Omental fat pad (tissue), 3 donors: ENCODE measurements at regions not wholly inside any gene's neighbourhood (a gene's known extent, or its start where the extent isn't known, plus 50 kb on each side); places are given as distances from the start of the nearest gene placed in this dataset.

Experiments
- ATAC-seq: fragments of 150-250 bp; one replicate; pipeline ENCODE4 v1.9.1; 2016; ENCODE audit warnings: mild to moderate bottlenecking, moderate library complexity; ENCODE audit not compliant: low FRiP score
- DNase-seq: peaks from one replicate; pipeline ENCODE4 v3.0.0-alpha.2; 2019; ENCODE audit warnings: low spot score
- TF ChIP-seq, protein P1 (sequence below), 3 donors: fragments of 450-650 bp; IDR thresholded peaks; one replicate each; pipeline ENCODE4 v1.5.1; 2016 to 2017; ENCODE audit warnings: antibody characterized with exemption in 3 of 3, mild to moderate bottlenecking in 3 of 3, moderate library complexity in 2 of 3

DNA sequence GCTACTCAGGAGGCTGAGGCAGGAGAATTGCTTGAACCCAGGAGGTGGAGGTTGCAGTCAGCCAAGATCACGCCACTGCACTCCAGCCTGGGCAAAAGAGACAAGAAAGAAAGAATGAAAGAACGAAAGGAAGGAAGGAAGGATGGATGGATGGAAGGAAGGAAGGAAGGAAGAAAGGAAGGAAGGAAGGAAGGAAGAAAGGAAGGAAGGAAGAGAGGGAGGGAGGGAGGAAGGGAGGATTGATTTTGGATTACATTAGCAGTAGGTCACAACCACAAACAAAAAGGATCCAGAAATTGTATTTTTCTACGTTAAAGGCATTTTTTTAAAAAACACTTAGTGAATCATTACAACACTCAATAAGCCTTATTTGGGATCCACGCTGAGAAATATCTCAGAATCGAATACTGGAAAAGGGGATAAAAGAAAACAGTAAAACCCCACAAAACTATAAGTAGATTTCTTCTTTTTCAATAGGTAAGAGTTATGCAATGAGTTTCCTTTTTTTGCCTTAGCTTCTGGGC, 136.9 kb upstream of the FREM1 start:
- TF ChIP-seq, protein P1, sequence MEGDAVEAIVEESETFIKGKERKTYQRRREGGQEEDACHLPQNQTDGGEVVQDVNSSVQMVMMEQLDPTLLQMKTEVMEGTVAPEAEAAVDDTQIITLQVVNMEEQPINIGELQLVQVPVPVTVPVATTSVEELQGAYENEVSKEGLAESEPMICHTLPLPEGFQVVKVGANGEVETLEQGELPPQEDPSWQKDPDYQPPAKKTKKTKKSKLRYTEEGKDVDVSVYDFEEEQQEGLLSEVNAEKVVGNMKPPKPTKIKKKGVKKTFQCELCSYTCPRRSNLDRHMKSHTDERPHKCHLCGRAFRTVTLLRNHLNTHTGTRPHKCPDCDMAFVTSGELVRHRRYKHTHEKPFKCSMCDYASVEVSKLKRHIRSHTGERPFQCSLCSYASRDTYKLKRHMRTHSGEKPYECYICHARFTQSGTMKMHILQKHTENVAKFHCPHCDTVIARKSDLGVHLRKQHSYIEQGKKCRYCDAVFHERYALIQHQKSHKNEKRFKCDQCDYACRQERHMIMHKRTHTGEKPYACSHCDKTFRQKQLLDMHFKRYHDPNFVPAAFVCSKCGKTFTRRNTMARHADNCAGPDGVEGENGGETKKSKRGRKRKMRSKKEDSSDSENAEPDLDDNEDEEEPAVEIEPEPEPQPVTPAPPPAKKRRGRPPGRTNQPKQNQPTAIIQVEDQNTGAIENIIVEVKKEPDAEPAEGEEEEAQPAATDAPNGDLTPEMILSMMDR (IDR thresholded peaks at IDR 0.05): no peak
- DNase-seq (no peak), ATAC-seq (no peak)

DNA sequence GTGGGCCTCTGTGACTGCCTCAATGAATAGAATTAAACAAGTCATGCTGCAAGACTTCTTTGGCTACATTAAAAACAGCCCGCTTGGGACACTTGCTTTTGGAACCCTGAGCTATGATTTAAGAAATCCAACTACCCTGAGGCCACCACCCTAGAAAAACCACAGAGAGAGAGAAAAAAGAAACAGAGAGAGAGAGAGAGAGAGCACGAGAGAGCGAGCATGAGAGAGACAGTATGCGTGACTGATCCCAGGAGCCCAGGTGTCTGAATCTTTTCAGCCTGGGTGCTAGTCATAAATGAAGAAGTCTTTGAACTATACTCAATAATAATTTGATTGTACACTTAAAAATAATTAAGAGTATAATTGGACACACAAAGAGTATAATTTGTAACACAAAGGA, 123.1 kb upstream of the FREM1 start:
- ATAC-seq: no peak
- TF ChIP-seq, protein P1 (IDR thresholded peaks at IDR 0.05): no peak
- DNase-seq: no peak

DNA sequence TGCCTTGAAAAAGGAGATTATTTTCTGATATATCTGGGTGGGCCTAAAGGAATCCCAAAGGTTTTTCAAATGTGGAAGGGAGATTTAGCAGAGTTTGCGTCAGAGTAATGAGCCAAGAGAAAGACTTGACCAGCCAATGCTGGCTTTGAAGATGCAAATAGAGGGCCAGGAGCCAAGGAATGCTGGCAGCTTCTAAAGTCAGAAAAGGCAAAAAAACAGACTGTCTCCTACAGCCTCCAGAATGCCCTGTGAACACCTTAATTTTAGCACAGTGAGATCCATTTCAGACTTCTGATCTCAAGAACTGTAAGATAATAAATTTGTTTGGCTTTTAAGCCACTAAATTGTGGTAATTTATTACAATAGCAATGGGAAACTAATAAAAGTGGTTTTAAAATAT, 122.6 kb upstream of the FREM1 start:
- TF ChIP-seq, protein P1 (IDR thresholded peaks at IDR 0.05): no peak
- ATAC-seq (no peak), DNase-seq (no peak)

DNA sequence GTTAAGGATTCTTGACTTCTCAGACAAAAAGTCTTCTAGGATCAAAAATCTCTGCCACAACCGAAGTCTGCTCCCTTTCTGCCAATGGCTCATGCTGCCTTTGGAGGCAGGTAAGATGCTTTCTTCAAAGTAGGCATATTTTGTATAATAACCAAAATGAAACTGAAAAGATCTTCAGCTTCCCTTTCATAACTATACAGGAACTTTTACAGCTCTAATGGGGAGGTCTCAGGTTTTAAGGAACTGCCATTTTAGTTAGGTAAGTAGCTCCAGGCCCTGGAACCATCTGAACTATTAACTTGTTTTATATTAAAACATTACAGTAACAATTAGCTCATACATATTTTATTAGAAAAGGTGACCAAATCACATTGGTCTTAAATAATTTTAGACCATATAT, 110.9 kb upstream of the FREM1 start:
- no peak for ATAC-seq
- TF ChIP-seq, protein P1 (IDR thresholded peaks at IDR 0.05): no peak

DNA sequence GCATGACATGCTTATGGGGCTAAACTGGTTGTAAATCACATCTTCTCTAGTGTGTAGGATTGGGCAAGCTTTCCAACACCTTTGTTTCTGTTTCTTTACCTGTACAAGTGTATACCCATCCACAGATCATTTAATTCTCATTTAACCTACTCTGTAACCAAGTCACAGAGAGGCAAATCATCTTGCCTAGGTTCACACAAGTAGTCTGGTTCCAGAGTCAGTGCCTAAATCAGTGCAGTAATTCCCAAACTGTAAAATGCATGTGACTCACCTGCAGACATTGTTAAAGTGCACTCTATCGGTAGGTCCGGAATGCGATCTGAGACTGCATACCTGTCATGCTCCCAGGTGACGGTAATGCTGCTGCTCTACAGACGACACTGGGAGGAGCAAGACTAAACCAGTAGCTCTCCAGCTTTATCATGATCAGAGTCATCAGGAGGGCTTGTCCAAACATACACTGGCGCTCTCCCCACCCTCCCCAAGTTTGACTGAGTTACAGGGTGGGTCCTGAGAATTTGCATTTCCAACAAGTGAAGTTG, 107.9 kb upstream of the FREM1 start:
- DNase-seq (no peak), ATAC-seq (no peak)
- TF ChIP-seq, protein P1 (IDR thresholded peaks at IDR 0.05): no peak

More for the DNA sequence above, 110.9 kb upstream of the FREM1 start:
- DNase-seq: no peak

DNA sequence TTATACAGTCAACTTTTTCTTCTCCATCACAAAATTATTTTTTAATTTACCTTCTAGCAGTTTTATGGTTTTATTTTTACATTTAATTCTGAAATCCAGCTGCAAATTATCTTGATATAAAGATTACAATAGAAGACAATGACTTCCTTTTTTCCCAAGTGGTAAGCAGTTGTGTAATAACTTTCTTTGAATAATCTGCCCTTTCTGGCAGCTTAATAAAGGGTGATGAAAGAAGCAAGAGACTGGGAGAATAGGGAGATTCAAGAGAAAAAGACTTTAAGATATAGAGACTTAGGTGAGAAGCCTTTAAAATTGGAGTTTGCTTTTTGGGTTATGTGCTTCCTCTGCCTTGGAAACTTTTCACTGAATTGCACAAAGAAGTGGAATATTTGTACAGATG, 100.4 kb upstream of the FREM1 start:
- no peak for ATAC-seq
- TF ChIP-seq, protein P1 (IDR thresholded peaks at IDR 0.05): no peak
- no peak for DNase-seq

DNA sequence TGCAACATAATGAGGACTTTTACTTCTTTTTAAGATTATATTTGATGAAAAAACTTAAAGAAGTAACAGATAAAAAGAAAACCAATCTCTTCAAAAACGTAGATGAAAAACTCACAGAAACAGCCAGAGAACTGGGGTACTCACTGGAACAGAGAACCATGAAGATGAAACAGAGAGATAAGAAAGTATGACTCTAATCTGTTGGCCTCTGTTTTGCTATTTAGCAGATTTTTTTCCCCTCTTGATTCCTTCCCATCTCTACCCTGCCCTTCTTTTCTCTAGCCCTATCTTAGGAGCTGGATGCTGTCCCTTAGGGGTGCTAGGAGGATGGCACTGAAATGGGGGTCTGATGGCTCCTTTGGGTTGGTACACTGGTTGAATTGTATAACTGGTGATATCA, 97.5 kb upstream of the FREM1 start:
- DNase-seq (no peak), ATAC-seq (no peak)
- TF ChIP-seq, protein P1 (IDR thresholded peaks at IDR 0.05): no peak
